A673 (cell line): ENCODE measurements at regions not wholly inside any gene's neighbourhood (a gene's known extent, or its start where the extent isn't known, plus 50 kb on each side); places are given as distances from the start of the nearest gene placed in this dataset.

ENCODE experiments used
- BruUV-seq: library from RNA; stranded (reverse); fragments of 400-500 nt; replicated peaks from 2 replicates; lab custom pipeline; 2021; lab: Mats Ljungman, UMichigan
- CTCF ChIA-PET: fragments of 300-600 bp; sonication (Branson Sonifier 250); formaldehyde crosslinking; loops from one replicate; lab custom pipeline; 2022; ENCODE audit warnings: antibody characterized with exemption; lab: Charles Lee
- POLR2A ChIA-PET: fragments of 300-600 bp; sonication (Branson Sonifier 250); formaldehyde crosslinking; loops from one replicate; lab custom pipeline; 2022; ENCODE audit warnings: antibody characterized with exemption; ENCODE audit not compliant: low non-redundant PET; lab: Charles Lee
- DNase-seq: peaks from one replicate; pipeline ENCODE4 v3.0.0-alpha.2; 2015; ENCODE audit warnings: low spot score
- H3K27ac ChIP-seq: fragments of 200-600 bp; sonication (generic); 2 replicates; pipeline ENCODE4 v1.5.1; 2016; ENCODE audit warnings: mixed run types, low read depth, mild to moderate bottlenecking, mixed read lengths, antibody characterized with exemption, low read length; ENCODE audit not compliant: poor library complexity, severe bottlenecking
- H3K27me3 ChIP-seq: fragments of 200-600 bp; sonication (generic); replicated peaks from 2 replicates; pipeline ENCODE4 v1.6.1; 2017; ENCODE audit warnings: mixed run types, low read depth, mild to moderate bottlenecking, mixed read lengths, antibody characterized with exemption, low read length; ENCODE audit not compliant: insufficient read depth, poor library complexity
- H3K36me3 ChIP-seq: fragments of 200-600 bp; sonication (generic); 2 replicates; pipeline ENCODE4 v1.6.1; 2016; ENCODE audit warnings: mixed run types, mild to moderate bottlenecking, mixed read lengths, antibody characterized with exemption, low read length; ENCODE audit not compliant: insufficient read depth, poor library complexity, severe bottlenecking
- H3K4me1 ChIP-seq: fragments of 200-600 bp; sonication (generic); 2 replicates; pipeline ENCODE4 v1.6.1; 2017; ENCODE audit warnings: mixed run types, mild to moderate bottlenecking, mixed read lengths, antibody characterized with exemption, low read length; ENCODE audit not compliant: insufficient read depth, poor library complexity, severe bottlenecking
- H3K4me3 ChIP-seq: fragments of 200-600 bp; sonication (generic); 2 replicates; pipeline ENCODE4 v1.5.1; 2016; ENCODE audit warnings: low read depth, mixed run types, mild to moderate bottlenecking, mixed read lengths, low read length; ENCODE audit not compliant: poor library complexity, severe bottlenecking
- H3K9me3 ChIP-seq: fragments of 200-600 bp; sonication (generic); 2 replicates; pipeline ENCODE4 v1.6.1; 2016; ENCODE audit warnings: mixed run types, low read depth, mild to moderate bottlenecking, mixed read lengths, antibody characterized with exemption, low read length; ENCODE audit not compliant: poor library complexity, severe bottlenecking
- EZH2 ChIP-seq: fragments of 200-600 bp; sonication (generic); IDR thresholded peaks from 2 replicates; pipeline ENCODE4 v1.6.1; 2017; ENCODE audit warnings: borderline replicate concordance, low read depth, mild to moderate bottlenecking, mixed read lengths, antibody characterized with exemption, low read length; ENCODE audit not compliant: poor library complexity, severe bottlenecking
- intact Hi-C: fragments of 100-400 bp; cut with micrococcal nuclease; formaldehyde crosslinking; loops from one replicate; pipeline ENCODE4 v1.10.0; 2022; ENCODE audit not compliant: unreplicated experiment
- TF ChIP-seq, protein P1 (sequence below): fragments of 300-800, 200-600 bp; sonication (generic); conservative IDR thresholded peaks from 2 replicates; pipeline ENCODE4 v1.5.1; 2017; ENCODE audit warnings: low read depth, mild to moderate bottlenecking, antibody characterized with exemption, low read length, moderate library complexity, mixed read lengths

DNA sequence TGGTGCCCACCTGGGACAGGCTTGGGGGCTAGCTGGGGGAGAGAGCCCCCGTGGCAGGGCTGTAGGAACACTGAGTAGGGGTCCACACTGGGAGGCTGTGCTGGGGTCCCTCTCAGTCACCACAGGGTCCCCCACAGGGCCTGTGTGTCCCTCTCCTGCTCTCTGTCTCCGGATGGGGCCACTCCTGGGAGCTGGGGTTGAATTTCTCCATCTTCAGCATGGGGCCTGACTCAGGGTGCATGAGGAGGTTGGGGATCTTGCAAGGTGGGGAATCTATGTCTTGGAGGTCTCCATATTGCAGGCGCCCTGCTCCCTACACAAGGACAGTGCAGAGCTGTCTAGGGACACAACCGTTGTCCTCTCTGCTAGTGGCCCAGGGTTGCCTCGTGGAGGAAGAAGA, 78.7 kb upstream of the HDAC4 start:
- ChIA-PET POLR2A (no interaction called here), CTCF (no interaction called here)
- Histone ChIP-seq H3K27me3 (peaks cover 7% of the 10 kb centered on the region), H3K4me1 (no peaks in the 10 kb centered on the region), H3K27ac (no peak overlapping the region), H3K4me3 (no peak overlapping the region), H3K9me3 (no peaks in the 10 kb centered on the region), H3K36me3 (no peaks in the 10 kb centered on the region)
- TF ChIP-seq EZH2: no peak
- TF ChIP-seq, protein P1, sequence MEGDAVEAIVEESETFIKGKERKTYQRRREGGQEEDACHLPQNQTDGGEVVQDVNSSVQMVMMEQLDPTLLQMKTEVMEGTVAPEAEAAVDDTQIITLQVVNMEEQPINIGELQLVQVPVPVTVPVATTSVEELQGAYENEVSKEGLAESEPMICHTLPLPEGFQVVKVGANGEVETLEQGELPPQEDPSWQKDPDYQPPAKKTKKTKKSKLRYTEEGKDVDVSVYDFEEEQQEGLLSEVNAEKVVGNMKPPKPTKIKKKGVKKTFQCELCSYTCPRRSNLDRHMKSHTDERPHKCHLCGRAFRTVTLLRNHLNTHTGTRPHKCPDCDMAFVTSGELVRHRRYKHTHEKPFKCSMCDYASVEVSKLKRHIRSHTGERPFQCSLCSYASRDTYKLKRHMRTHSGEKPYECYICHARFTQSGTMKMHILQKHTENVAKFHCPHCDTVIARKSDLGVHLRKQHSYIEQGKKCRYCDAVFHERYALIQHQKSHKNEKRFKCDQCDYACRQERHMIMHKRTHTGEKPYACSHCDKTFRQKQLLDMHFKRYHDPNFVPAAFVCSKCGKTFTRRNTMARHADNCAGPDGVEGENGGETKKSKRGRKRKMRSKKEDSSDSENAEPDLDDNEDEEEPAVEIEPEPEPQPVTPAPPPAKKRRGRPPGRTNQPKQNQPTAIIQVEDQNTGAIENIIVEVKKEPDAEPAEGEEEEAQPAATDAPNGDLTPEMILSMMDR: no peak
- intact Hi-C loops: no loop called here
- no TSS peak for BruUV-seq
- DNase-seq: no peak

DNA sequence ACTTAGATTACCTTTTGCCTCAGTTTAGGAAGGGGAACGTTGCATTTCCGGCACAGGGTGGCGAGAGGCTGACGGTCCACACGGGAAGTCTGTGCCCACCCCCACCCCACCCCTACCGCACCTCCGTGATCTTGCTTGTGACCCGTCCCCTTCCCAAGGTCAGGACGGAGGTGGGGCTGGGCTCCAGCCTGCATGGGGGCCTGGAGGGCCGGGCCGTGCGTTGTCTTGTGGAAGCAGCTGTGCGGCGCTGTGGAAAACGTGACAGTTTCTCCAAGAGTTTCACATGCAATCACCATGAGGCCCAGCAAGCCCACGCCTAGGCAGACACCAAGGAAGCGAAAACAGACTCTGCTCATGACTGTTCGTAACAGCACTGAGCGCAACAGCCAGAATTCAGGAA, 76.8 kb upstream of the HDAC4 start:
- H3K27me3 ChIP-seq: peaks cover 5% of the 10 kb centered on the region
- POLR2A ChIA-PET: no interaction called here
- no peak for TF ChIP-seq EZH2
- TF ChIP-seq, protein P1: no peak

DNA sequence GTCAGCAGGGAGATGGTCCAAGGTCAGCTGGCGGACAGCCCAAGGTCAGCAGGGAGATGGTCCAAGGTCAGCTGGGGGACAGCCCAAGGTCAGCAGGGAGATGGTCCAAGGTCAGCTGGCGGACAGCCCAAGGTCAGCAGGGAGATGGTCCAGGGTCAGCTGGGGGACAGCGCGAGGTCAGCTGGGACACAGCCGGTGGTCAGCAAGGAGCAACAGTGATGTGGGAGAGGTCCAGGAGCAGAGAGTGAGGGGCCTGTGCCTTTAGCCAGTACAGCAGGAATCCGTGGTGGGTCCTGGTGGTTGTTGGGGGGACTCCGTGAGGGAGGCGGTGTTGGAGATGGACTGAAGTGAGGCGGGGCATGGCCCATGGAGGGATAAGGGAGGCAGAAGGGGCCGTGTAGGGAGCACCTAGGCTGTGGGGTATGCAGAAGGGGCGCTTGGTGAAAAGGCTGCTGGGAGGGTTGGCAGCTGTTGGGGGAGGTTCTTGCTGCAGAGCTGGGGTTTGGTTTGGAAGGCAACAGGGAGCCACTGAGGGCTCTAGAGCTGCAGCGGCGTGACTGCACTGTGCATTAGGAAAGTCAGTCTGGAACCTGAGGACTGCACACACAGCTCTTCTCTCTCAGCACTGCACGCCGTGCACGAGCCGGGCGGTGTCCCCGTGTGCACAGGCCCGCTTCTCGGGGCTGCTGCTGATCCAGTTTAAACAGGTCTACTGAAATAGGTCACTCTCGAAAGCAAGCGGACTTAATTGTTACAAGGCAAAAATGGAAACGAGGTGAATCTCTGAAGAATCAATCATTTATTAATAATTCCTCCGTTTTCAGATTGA, 76.2 kb upstream of the HDAC4 start:
- TF ChIP-seq, protein P1: no peak
- no peak for TF ChIP-seq EZH2
- intact Hi-C loops: no loop called here
- H3K4me3 ChIP-seq: no peak overlapping the region
- ChIA-PET POLR2A (no interaction called here), CTCF (no interaction called here)
- no peak overlapping the region for H3K27ac ChIP-seq
- no peaks in the 10 kb centered on the region for H3K4me1 ChIP-seq
- no TSS peak for BruUV-seq
- no peaks in the 10 kb centered on the region for H3K36me3 ChIP-seq
- H3K27me3 ChIP-seq: peaks cover 5% of the 10 kb centered on the region
- DNase-seq: no peak
- no peaks in the 10 kb centered on the region for H3K9me3 ChIP-seq

More for the DNA sequence above, 76.8 kb upstream of the HDAC4 start:
- H3K9me3 ChIP-seq: no peaks in the 10 kb centered on the region
- H3K27ac ChIP-seq: no peak overlapping the region
- no TSS peak for BruUV-seq
- CTCF ChIA-PET: no interaction called here
- H3K4me1 ChIP-seq: no peaks in the 10 kb centered on the region
- intact Hi-C loops: no loop called here
- no peaks in the 10 kb centered on the region for H3K36me3 ChIP-seq
- no peak overlapping the region for H3K4me3 ChIP-seq
- DNase-seq: no peak
